ENCODE measurements at regions not wholly inside any gene's neighbourhood (a gene's known extent, or its start where the extent isn't known, plus 50 kb on each side); places are given as distances from the start of the nearest gene placed in this dataset.

DNA sequence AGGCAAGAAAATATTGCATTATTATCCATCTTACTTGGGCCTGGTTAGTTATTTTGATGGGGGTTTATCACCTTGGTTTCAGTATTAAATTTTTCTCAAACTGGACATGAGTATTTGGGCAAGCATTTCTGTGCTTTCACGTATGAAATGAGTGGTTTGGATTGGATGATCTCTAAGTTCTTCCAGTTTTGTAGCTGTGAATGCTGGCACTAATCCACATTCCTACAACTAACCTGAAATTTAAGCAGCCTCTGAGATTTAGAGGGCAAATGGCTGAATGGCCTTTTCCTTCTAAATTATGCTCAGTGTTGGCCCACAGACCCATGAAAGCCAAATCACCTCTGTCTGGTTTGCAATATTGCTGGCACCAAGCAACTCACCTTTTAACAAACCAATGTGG lies 475.0 kb upstream of the B3GALT2 start:
- no peak for DNase-seq (ENCODE audit: low spot score)

DNA sequence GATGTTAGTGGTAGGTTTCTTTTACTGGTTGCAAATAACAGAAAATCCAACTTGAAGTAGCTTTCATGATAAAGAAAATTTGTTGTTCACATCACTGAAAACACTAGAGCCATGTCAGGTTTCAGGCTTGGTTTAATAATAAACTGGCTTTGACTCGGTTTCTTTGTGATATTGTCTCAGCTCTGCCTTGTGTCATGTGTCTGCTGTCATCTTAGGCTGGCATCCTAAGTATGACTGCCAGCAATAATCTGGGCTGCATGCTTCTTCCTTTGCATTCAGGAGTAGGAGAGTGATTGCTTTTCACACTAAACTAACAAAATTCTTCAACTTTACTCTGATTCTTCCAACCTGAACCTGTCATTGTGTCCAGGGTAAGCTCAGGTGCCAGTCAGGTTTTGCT lies 474.0 kb upstream of the B3GALT2 start:
- no peak for DNase-seq (ENCODE audit: low spot score)

GRCh38 chr1:193658691-193659090 lies 472.3 kb upstream of the B3GALT2 start:
- no peak for DNase-seq (ENCODE audit: low spot score)

DNA sequence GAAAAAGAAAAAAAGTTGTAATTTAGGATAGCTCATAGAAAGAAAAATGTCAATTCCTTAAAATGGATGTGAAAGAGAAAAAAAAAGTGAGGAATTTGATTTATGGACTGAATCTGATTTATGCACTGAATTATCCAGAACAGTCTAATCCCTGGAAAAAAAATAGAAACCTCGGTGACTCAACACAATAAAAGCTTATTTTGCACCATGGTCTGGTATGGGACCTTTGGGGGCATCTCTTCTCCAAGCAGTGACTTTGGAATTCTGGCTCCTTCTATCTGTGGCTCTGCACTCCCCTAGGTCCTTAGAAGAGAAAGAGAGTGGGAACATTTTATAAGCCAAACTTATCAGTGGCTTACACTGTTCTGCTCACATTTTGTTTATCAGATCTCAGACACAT lies 471.7 kb upstream of the B3GALT2 start:
- DNase-seq (ENCODE audit: low spot score): no peak

GRCh38 chr1:193657552-193657951 lies 471.1 kb upstream of the B3GALT2 start:
- DNase-seq (ENCODE audit: low spot score): no peak

- no peak for DNase-seq (ENCODE audit: low spot score)
Observed at GRCh38 chr1:193656841-193657240, 470.4 kb upstream of the B3GALT2 start.

- no peak for DNase-seq (ENCODE audit: low spot score)
Observed at GRCh38 chr1:193654951-193655735, 468.7 kb upstream of the B3GALT2 start.

- DNase-seq (ENCODE audit: low spot score): no peak
Observed at GRCh38 chr1:193649587-193649986, 463.2 kb upstream of the B3GALT2 start.

DNA sequence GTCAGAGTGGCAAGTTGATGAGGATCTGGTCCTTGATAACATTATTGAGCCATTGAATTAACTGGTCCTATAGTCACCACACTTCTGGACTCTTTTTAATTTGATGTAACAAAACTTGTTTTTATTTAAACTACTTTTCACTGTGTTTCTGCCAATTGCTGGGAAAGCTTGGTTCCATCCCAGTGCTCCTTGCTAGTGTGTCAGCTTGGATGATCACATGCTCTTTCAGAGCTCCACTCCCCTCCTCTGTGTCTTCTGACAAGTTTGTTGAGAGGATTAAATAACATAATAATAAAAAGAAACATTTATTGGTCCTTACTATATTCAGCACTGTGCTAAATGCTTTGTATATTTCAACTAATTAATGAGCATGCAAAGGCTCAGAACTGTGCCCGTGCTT lies 448.5 kb upstream of the B3GALT2 start:
- DNase-seq (ENCODE audit: low spot score): no peak

DNA sequence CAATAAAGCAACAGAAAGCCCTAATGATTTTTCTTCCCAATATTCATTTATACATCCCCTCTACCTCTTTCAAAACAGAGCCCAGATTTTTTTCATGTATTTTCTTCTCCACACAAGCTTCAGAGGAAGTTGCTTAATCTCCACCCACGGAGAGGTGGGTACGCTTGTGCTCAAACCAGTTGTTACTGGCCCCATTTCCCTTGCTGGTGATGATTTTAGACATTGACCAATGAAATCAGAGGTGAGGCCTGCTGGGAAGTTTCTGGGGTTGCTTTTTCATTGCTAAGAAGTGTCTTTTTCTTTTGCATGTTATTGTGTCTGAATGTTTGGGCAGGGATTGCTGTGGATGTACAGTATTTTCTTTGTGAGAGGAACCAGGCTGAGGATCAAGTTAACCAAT lies 448.1 kb upstream of the B3GALT2 start:
- no peak for DNase-seq (ENCODE audit: low spot score)

DNA sequence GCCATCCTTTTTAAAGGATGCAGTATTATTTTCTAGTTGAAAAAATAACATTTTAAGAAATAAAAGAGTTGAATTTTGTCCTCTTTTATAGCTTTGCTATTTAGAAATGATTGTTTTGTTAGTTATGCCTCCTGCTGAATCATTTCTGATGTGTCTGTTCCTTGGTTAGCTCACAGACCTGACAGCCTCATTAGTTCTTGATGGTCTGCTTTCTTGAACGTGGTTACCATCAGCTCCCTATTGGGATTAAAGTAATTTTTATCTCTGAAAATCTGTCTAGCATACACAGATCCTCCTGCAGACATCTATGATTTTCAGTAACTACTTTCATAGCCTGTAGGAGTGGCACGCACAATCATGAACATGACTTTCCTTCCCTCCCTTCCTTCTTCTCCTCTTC lies 447.6 kb upstream of the B3GALT2 start:
- no peak for DNase-seq (ENCODE audit: low spot score)

DNA sequence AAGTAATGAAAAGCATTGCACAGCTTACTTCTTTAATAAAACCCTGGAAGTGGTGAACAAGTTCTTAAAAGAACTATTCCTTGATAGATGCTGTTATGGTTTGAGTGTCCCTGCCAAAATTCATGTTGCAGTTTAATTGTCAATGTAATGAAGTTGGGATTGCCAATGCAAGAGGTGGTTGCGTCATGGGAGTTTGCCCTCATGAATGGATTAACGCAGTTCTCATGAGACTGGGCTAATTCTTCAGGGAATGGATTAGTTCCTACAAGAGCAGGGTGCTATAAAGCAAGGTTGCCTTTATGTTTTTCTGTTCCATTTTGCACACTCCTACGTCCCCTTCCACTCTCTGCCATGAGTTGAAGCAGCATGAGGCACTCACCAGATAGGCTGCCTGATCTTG lies 446.7 kb upstream of the B3GALT2 start:
- no peak for DNase-seq (ENCODE audit: low spot score)

DNA sequence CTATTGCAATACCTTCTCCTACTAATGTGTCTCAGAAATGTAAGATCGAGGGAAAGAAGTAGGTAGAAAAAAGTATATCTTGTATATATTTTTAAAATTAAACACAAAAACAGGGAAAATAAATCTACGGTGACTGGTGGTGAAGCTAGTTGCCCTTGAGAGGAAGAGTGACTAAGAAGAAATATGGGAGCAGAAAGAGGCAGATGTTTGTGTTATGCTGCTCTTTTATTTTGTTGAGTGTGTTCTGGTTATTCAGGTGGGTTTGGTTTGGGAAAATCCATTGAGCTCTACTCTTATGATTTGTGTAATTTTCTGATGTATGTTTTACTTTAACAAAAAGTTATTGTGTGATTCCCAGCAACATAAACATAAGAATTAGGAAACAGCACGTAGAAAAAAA lies 444.9 kb upstream of the B3GALT2 start:
- no peak for DNase-seq (ENCODE audit: low spot score)

GRCh38 chr1:193629875-193630274 lies 443.5 kb upstream of the B3GALT2 start:
- no peak for DNase-seq (ENCODE audit: low spot score)

- DNase-seq (ENCODE audit: low spot score): no peak
Observed at GRCh38 chr1:193626695-193627094, 440.3 kb upstream of the B3GALT2 start.

DNA sequence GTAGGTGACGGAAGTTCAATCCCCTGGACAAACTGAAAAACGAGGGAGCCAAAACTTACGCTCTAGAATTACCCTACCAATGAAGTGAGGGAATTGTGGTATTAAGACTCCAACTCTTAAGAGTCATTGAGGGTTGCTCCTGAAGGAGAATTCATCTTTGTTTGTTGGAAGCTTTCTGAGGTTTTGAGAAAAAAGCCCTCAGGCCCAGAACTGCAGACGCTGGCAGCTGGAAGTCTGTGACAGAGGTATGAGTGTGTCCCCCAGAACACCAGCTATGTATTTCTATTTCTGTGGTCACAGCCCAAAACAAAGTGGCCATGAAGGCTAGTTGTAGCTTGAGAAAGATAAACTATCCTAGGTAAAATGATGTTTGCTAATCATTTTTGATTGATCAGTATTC lies 438.8 kb upstream of the B3GALT2 start:
- DNase-seq (ENCODE audit: low spot score): no peak

GRCh38 chr1:193619911-193620310 lies 433.5 kb upstream of the B3GALT2 start:
- no peak for DNase-seq (ENCODE audit: low spot score)

DNA sequence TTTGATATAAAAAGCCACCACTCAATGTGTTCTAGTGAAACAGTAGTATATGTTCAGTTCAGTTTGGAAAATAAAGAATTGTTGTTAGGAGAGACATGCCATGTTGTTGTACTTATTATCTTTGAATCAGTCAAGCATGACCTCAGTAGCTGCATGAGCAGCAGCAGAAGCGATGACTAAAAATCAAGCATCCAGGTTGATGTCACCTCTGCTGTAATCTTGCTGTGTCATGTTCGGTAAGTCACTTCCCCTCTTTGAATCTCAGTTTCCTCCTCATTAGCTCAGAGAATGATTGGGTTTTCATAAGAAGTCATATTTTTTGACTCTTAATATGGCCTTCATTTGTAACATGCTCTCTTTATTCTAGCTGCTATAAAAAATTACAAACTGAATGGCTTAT lies 428.4 kb upstream of the B3GALT2 start:
- DNase-seq (ENCODE audit: low spot score): no peak

GRCh38 chr1:193614275-193614674 lies 427.9 kb upstream of the B3GALT2 start:
- DNase-seq (ENCODE audit: low spot score): no peak

DNA sequence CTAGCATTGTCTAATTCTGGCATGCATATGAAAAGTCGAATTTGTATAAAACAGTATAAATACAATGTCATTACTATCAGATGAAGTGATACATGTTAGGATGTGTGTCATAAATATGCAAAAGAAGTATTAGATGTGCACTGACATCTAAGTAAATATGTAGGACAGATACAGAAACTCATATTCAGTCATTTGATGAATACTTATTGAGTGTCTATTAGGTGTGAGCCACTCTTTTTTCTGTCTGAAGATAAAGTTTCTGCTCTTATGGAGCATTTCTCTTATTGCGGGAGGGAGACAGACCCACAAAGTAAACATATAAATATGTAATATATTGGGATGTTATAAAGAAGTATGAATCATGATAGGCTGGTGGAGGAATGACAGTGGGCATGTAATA lies 426.6 kb upstream of the B3GALT2 start:
- no peak for DNase-seq (ENCODE audit: low spot score)

DNA sequence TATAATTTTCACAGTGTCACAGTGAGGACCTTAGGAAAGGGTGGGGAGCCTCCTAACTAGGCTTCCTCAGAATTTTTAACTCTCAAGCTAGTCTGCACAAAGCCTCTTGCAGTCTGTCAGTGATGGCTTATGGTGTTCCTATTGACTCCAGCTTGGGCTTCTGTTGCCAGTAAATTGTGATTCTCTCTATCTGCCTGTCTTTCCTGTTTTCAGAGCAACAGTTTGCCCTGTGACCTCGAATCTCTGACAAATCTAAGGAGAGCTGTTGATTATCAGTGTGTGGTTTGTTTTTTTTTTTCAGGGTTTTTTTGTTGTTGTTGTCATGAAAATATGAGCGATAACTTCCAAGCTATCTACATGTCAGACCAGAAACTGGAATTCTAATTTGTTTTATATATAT lies 423.2 kb upstream of the B3GALT2 start:
- no peak for DNase-seq (ENCODE audit: low spot score)

DNA sequence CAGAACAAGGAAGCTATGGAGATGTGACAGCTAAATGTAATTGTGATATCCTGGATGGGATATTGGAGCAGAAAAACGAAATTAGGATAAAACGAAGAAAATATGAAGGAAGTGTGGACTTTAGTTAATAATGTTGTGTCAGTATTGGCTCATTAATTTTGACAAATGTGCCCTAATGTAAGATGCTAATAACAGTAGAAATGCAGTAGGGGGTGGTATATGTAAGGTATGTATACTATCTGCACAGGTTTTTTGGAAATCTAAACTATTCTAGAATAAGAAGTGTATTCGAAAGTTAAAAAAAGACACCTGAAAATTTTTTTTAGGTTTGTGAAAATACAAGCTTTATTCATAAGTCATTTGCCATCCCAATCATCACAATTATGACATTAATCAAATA lies 421.4 kb upstream of the B3GALT2 start:
- no peak for DNase-seq (ENCODE audit: low spot score)

DNA sequence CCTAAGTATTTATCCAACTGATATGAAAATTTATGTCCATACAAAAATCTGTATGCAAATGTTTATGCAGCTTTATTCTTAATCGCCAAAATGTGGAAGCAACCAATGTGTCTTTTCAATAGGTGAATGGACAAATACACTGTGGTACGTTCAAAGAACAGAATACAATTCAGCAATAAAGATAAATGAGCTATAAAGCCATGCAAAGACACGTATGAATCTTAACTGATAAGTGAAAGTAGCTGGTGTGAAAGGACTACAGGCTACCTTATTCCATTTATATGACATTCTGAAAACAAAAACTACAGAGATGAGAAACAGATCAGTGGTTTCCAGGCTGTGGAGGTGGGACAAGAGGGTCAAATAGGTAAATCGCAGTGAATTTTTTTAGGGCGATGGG lies 419.6 kb upstream of the B3GALT2 start:
- no peak for DNase-seq (ENCODE audit: low spot score)

GRCh38 chr1:193602705-193603104 lies 416.3 kb upstream of the B3GALT2 start:
- DNase-seq (ENCODE audit: low spot score): no peak
